ENCODE measurements at regions not wholly inside any gene's neighbourhood (a gene's known extent, or its start where the extent isn't known, plus 50 kb on each side); places are given as distances from the start of the nearest gene placed in this dataset.

DNA sequence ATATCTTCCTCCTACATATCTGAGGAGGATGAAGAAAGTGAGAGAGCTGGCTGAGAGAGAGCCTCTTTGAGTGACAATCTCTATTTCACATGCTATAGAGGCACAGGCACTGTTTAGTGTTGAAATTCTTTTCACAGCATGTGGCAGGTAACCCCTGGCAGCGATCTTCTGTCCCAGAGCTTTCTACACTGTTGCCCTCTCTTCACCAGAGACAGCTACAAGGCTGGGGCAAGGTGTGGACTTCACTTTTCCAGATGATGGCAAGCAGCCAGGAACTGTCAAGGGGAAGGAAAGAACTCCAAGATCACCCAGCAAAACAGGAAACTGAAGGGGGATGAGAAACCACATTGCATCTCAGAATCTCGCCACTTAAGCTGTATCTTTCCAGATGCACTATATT is 205.2 kb downstream of the CAAP1 start:
- Histone ChIP-seq H3K4me1 (ENCODE audit: low read depth, poor library complexity, severe bottlenecking) (no peaks in the 10 kb centered on the region), H3K4me2 (no peak overlapping the region), H3K9ac (no peak overlapping the region), H3K4me3 (IDR thresholded peaks at IDR 0.05; ENCODE audit: insufficient read depth, low read depth, low read length) (no peak overlapping the region), H3K79me2 (ENCODE audit: insufficient read depth, low read depth) (no peaks in the 10 kb centered on the region), H3K27ac (no peak overlapping the region), H3K36me3 (ENCODE audit: insufficient read depth) (no peaks in the 10 kb centered on the region), H3K27me3 (ENCODE audit: insufficient read depth, low read depth) (no peaks in the 10 kb centered on the region), H2AFZ (ENCODE audit: low read depth) (no peak overlapping the region), H4K20me1 (ENCODE audit: insufficient read depth) (no peaks in the 10 kb centered on the region)
- TF ChIP-seq, protein P1, sequence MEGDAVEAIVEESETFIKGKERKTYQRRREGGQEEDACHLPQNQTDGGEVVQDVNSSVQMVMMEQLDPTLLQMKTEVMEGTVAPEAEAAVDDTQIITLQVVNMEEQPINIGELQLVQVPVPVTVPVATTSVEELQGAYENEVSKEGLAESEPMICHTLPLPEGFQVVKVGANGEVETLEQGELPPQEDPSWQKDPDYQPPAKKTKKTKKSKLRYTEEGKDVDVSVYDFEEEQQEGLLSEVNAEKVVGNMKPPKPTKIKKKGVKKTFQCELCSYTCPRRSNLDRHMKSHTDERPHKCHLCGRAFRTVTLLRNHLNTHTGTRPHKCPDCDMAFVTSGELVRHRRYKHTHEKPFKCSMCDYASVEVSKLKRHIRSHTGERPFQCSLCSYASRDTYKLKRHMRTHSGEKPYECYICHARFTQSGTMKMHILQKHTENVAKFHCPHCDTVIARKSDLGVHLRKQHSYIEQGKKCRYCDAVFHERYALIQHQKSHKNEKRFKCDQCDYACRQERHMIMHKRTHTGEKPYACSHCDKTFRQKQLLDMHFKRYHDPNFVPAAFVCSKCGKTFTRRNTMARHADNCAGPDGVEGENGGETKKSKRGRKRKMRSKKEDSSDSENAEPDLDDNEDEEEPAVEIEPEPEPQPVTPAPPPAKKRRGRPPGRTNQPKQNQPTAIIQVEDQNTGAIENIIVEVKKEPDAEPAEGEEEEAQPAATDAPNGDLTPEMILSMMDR (conservative IDR thresholded peaks at IDR 0.05; ENCODE audit: low read depth, low read length) = no peak

DNA sequence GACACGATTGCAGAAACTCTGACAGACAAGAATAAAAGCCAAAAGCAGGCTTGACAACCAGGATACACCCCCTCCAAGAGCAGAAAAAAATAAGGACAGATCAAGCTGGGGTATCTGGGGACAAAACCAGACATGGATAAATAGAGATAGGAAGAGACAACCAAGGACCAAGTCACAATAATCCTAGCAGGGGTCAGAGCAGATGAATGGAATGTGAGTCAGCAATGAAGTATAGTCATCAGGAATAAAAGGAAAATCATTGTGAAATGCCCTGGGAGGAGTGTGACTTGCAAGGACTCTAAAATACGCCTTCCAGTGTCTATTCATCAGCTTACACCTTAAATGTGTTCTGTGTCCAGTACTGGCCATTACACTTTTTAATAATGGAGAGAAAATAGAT is 206.8 kb downstream of the CAAP1 start:
- Histone ChIP-seq H2AFZ (ENCODE audit: low read depth) (no peak overlapping the region), H3K4me2 (no peak overlapping the region), H3K9ac (no peak overlapping the region), H4K20me1 (ENCODE audit: insufficient read depth) (no peaks in the 10 kb centered on the region), H3K27ac (no peak overlapping the region), H3K79me2 (ENCODE audit: insufficient read depth, low read depth) (no peaks in the 10 kb centered on the region), H3K4me1 (ENCODE audit: low read depth, poor library complexity, severe bottlenecking) (no peaks in the 10 kb centered on the region), H3K4me3 (IDR thresholded peaks at IDR 0.05; ENCODE audit: insufficient read depth, low read depth, low read length) (no peak overlapping the region), H3K36me3 (ENCODE audit: insufficient read depth) (no peaks in the 10 kb centered on the region), H3K27me3 (ENCODE audit: insufficient read depth, low read depth) (no peaks in the 10 kb centered on the region)
- TF ChIP-seq, protein P1 (conservative IDR thresholded peaks at IDR 0.05; ENCODE audit: low read depth, low read length) = no peak

DNA sequence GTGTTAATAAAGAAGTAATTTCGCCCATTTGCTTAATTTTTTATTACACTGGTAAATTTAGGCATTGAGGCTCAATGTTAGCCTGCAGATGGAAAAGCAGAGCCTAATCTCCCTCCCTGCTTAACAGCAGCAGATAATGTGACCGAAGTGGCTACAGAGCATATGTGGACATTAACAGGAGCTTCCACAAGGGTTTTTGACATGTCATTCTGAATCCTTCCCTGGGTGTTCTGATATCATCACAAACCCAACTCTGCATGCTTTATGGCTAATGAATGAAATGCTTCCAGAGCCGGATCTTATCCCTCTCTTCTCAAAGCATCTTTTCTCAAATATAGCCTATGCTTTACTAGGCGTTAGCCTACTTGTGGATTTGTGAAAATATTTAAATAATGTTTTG is 208.6 kb downstream of the CAAP1 start:
- Histone ChIP-seq H4K20me1 (ENCODE audit: insufficient read depth) (no peaks in the 10 kb centered on the region), H3K36me3 (ENCODE audit: insufficient read depth) (no peaks in the 10 kb centered on the region), H2AFZ (ENCODE audit: low read depth) (no peak overlapping the region), H3K4me2 (no peak overlapping the region), H3K4me3 (IDR thresholded peaks at IDR 0.05; ENCODE audit: insufficient read depth, low read depth, low read length) (no peak overlapping the region), H3K27ac (no peak overlapping the region), H3K4me1 (ENCODE audit: low read depth, poor library complexity, severe bottlenecking) (no peaks in the 10 kb centered on the region), H3K27me3 (ENCODE audit: insufficient read depth, low read depth) (no peaks in the 10 kb centered on the region), H3K9ac (no peak overlapping the region), H3K79me2 (ENCODE audit: insufficient read depth, low read depth) (no peaks in the 10 kb centered on the region)
- TF ChIP-seq, protein P1 (conservative IDR thresholded peaks at IDR 0.05; ENCODE audit: low read depth, low read length) = no peak

DNA sequence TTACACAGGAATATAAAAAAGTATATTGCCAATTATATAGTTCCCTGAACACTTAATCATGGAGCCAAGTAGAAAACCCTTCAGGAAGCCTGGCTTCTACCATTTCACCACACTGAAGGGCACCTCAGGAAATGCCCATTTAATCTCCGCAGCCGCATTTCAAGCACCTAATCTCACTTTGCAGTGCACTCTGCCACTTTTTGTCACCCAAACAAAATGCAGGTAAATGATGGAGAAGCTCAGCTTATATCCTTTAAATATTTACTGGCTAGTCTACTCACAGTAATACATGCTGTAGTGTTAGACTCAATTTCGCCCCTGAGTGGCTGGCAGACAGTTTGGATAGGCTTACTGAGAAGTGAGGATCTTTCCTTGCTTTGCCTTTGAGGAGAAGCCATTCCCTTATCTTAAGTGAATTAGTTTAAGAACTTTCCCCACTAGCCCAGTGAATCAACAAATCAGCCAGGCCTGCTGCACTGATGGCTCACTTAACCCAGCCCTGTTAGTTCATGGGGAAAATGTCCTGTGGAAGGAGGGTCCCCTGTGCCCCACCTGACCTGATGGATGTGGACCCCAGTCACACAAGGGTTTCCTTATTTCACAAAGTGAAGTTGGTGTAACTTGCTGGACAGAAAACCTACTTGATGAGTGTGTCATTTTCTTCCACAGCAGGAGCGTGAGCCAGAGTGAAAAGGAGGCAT is 209.7 kb downstream of the CAAP1 start:
- no peak overlapping the region for H3K9ac ChIP-seq
- no peak overlapping the region for H3K27ac ChIP-seq
- TF ChIP-seq, protein P1 (conservative IDR thresholded peaks at IDR 0.05; ENCODE audit: low read depth, low read length) = no peak
- H3K4me3 ChIP-seq (IDR thresholded peaks at IDR 0.05; ENCODE audit: insufficient read depth, low read depth, low read length) = no peak overlapping the region
- no peaks in the 10 kb centered on the region for H3K4me1 ChIP-seq (ENCODE audit: low read depth, poor library complexity, severe bottlenecking)
- no peak overlapping the region for H2AFZ ChIP-seq (ENCODE audit: low read depth)
- no peaks in the 10 kb centered on the region for H3K79me2 ChIP-seq (ENCODE audit: insufficient read depth, low read depth)
- no peaks in the 10 kb centered on the region for H4K20me1 ChIP-seq (ENCODE audit: insufficient read depth)
- no peak overlapping the region for H3K4me2 ChIP-seq
- H3K27me3 ChIP-seq (ENCODE audit: insufficient read depth, low read depth) = no peaks in the 10 kb centered on the region
- no peaks in the 10 kb centered on the region for H3K36me3 ChIP-seq (ENCODE audit: insufficient read depth)

Data from KMS-11 (cell line).